ENCODE measurements at regions not wholly inside any gene's neighbourhood (a gene's known extent, or its start where the extent isn't known, plus 50 kb on each side); places are given as distances from the start of the nearest gene placed in this dataset.

DNA sequence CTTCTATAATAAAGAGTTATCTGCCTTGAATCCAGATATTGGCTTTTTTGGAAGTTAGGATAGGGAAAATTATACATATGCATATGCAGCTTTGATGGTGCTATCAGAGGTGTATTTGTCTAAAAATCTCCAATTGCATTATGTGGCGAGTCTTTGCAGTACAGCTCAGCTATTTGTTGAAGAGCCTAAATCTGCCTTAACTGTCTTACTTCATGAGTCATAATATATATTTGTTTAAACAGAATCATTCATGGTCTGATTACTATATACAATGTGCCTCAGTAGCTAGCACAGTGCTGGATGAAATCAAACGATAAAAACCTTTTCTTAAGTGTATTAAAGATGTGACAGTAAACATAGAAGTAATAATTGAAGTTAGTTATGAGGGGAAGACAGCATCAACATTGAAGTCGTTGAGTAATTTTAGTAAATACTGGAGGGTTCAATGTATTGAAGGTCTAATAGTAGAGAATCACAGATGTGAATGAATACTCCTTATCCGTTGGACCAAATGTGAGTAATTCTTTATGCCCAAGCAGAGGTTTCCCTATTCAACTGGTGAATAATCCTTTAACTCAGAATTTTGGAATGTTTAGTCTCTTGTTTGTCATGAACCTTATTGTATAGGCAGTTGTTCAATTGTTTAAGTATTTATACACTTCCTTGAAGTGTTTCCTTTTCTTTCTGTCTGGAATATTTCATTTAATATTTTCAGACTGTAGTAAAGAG, 74.8 kb upstream of the NAALADL2 start:
- no peaks in the 10 kb centered on the region for H3K27me3 ChIP-seq (ENCODE audit: low read length)
- ATAC-seq = peak; percentile 96
- no peaks in the 10 kb centered on the region for H3K36me3 ChIP-seq (ENCODE audit: low read depth, low read length)
- CTCF ChIA-PET = no interaction called here
- intact Hi-C loops (cut with micrococcal nuclease) = no loop called here
- no peaks in the 10 kb centered on the region for H4K20me1 ChIP-seq (ENCODE audit: low read length)
- H3K9ac ChIP-seq (ENCODE audit: low read length) = no peak overlapping the region
- peak overlapping the region; percentile 57 for H3K4me2 ChIP-seq (ENCODE audit: low read length)
- TF ChIP-seq EZH2phosphoT487 (IDR thresholded peaks at IDR 0.05; ENCODE audit: borderline replicate concordance, low read length) (no peak), EZH2 (IDR thresholded peaks at IDR 0.05; ENCODE audit: low read length, unreplicated experiment) (no peak)
- TF ChIP-seq, protein P1, sequence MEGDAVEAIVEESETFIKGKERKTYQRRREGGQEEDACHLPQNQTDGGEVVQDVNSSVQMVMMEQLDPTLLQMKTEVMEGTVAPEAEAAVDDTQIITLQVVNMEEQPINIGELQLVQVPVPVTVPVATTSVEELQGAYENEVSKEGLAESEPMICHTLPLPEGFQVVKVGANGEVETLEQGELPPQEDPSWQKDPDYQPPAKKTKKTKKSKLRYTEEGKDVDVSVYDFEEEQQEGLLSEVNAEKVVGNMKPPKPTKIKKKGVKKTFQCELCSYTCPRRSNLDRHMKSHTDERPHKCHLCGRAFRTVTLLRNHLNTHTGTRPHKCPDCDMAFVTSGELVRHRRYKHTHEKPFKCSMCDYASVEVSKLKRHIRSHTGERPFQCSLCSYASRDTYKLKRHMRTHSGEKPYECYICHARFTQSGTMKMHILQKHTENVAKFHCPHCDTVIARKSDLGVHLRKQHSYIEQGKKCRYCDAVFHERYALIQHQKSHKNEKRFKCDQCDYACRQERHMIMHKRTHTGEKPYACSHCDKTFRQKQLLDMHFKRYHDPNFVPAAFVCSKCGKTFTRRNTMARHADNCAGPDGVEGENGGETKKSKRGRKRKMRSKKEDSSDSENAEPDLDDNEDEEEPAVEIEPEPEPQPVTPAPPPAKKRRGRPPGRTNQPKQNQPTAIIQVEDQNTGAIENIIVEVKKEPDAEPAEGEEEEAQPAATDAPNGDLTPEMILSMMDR (conservative IDR thresholded peaks at IDR 0.05; ENCODE audit: low read depth, low read length) = no peak
- no peaks in the 10 kb centered on the region for H3F3A ChIP-seq (ENCODE audit: low read length, unreplicated experiment)
- H3K79me2 ChIP-seq (ENCODE audit: low read length) = no peaks in the 10 kb centered on the region
- peaks cover 25% of the 10 kb centered on the region for H3K4me1 ChIP-seq (ENCODE audit: insufficient read depth, low read length)
- H3K4me3 ChIP-seq (ENCODE audit: low read length) = no peak overlapping the region; the same call in 1 of the 2 replicates
- peak overlapping the region; percentile 87 for H3K27ac ChIP-seq (ENCODE audit: low read length)
- no peaks in the 10 kb centered on the region for H3K9me2 ChIP-seq (replicated peaks; ENCODE audit: low read length)
- POLR2A ChIA-PET (ENCODE audit: unreplicated experiment) = interaction anchor here (0.5 kb wide), 1 partner anchor 79 kb away, joined by 3 read pairs; no protein-coding TSS in a partner anchor
- BruUV-seq (replicated peaks) = no TSS peak
- H3K9me3 ChIP-seq (ENCODE audit: low read length) = no peaks in the 10 kb centered on the region
- H2AFZ ChIP-seq (ENCODE audit: low read length) = no peak overlapping the region
- peak; percentile 85 for DNase-seq

DNA sequence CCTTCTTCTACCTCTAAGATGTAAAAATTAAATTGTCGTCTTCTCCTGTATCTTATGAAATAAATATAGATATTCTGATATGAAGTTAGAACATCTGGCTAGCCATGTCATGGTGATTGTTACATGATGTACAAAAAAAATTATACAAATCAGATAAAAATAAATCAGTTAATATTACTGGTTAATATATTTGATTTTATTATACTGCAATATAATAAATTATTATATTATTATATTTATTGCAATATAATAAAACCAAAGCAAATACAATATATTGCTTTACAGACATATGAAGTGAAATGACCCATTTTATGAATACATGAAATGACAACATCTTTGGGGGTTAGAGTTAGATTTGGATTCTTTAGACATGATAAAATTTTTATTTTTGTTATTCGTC, 72.3 kb upstream of the NAALADL2 start:
- Histone ChIP-seq H2AFZ (ENCODE audit: low read length) (no peak overlapping the region), H3K9ac (ENCODE audit: low read length) (no peak overlapping the region), H3K4me3 (ENCODE audit: low read length) (no peak overlapping the region), H3F3A (ENCODE audit: low read length, unreplicated experiment) (no peaks in the 10 kb centered on the region), H3K4me2 (ENCODE audit: low read length) (no peak overlapping the region), H3K4me1 (ENCODE audit: insufficient read depth, low read length) (peaks cover 25% of the 10 kb centered on the region), H4K20me1 (ENCODE audit: low read length) (no peaks in the 10 kb centered on the region), H3K79me2 (ENCODE audit: low read length) (no peaks in the 10 kb centered on the region), H3K27ac (ENCODE audit: low read length) (no peak overlapping the region), H3K27me3 (ENCODE audit: low read length) (no peaks in the 10 kb centered on the region), H3K9me2 (replicated peaks; ENCODE audit: low read length) (no peaks in the 10 kb centered on the region), H3K9me3 (ENCODE audit: low read length) (no peaks in the 10 kb centered on the region), H3K36me3 (ENCODE audit: low read depth, low read length) (no peaks in the 10 kb centered on the region)
- intact Hi-C loops (cut with micrococcal nuclease) = no loop called here
- BruUV-seq (replicated peaks) = no TSS peak
- ATAC-seq = no peak
- TF ChIP-seq, protein P1 (conservative IDR thresholded peaks at IDR 0.05; ENCODE audit: low read depth, low read length) = no peak
- no peak for TF ChIP-seq EZH2 (IDR thresholded peaks at IDR 0.05; ENCODE audit: low read length, unreplicated experiment)
- TF ChIP-seq EZH2phosphoT487 (IDR thresholded peaks at IDR 0.05; ENCODE audit: borderline replicate concordance, low read length) = no peak
- no peak for DNase-seq
- ChIA-PET CTCF (no interaction called here), POLR2A (ENCODE audit: unreplicated experiment) (no interaction called here)

DNA sequence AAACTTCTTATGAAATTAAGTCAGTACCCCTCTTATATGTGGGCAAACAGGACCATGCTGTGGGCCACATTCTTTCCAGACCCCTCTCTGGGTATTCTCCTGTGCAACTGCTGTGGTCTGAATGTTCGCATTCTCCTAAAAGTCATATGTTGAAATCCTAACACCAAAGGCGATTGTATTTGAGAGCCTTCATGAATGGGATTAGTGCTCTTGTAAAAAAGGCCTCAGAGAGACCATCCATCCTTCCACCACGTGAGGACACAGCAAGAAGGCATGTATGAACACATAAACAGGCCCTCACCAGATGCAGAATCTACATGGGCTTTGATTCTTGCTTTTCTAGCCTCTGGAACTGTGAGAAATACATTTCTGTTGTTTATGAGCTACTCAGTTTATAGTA, 68.0 kb upstream of the NAALADL2 start:
- ChIA-PET CTCF (no interaction called here), POLR2A (ENCODE audit: unreplicated experiment) (no interaction called here)
- no peak for TF ChIP-seq EZH2 (IDR thresholded peaks at IDR 0.05; ENCODE audit: low read length, unreplicated experiment)
- no peak for TF ChIP-seq EZH2phosphoT487 (IDR thresholded peaks at IDR 0.05; ENCODE audit: borderline replicate concordance, low read length)
- TF ChIP-seq, protein P1 (conservative IDR thresholded peaks at IDR 0.05; ENCODE audit: low read depth, low read length) = no peak
- H3F3A ChIP-seq (ENCODE audit: low read length, unreplicated experiment) = no peaks in the 10 kb centered on the region
- H3K9me3 ChIP-seq (ENCODE audit: low read length) = no peaks in the 10 kb centered on the region
- no peaks in the 10 kb centered on the region for H3K36me3 ChIP-seq (ENCODE audit: low read depth, low read length)
- H3K27ac ChIP-seq (ENCODE audit: low read length) = no peak overlapping the region
- no peaks in the 10 kb centered on the region for H3K4me1 ChIP-seq (ENCODE audit: insufficient read depth, low read length)
- no peak for ATAC-seq
- no peak overlapping the region for H2AFZ ChIP-seq (ENCODE audit: low read length)
- no peak for DNase-seq
- H3K27me3 ChIP-seq (ENCODE audit: low read length) = no peaks in the 10 kb centered on the region
- no peak overlapping the region for H3K4me2 ChIP-seq (ENCODE audit: low read length)
- no TSS peak for BruUV-seq (replicated peaks)
- H3K9ac ChIP-seq (ENCODE audit: low read length) = no peak overlapping the region
- intact Hi-C loops (cut with micrococcal nuclease) = no loop called here
- no peaks in the 10 kb centered on the region for H4K20me1 ChIP-seq (ENCODE audit: low read length)
- no peak overlapping the region for H3K4me3 ChIP-seq (ENCODE audit: low read length)
- H3K9me2 ChIP-seq (replicated peaks; ENCODE audit: low read length) = no peaks in the 10 kb centered on the region
- no peaks in the 10 kb centered on the region for H3K79me2 ChIP-seq (ENCODE audit: low read length)
